GM21737 (cell line): ENCODE measurements at regions not wholly inside any gene's neighbourhood (a gene's known extent, or its start where the extent isn't known, plus 50 kb on each side); places are given as distances from the start of the nearest gene placed in this dataset.

Source experiments
- ATAC-seq: cut with Tn5 transposase; IDR thresholded peaks from one replicate; pipeline ENCODE4 v1.9.1; 2021; ENCODE audit warnings: mild to moderate bottlenecking, moderate library complexity; ENCODE audit not compliant: unreplicated experiment

GRCh38 chr6:105622226-105622625, 219.3 kb upstream of the PREP start:
- ATAC-seq, result no peak

GRCh38 chr6:105621564-105622175, 218.8 kb upstream of the PREP start:
- no peak for ATAC-seq

GRCh38 chr6:105620878-105621277, 218.0 kb upstream of the PREP start:
- ATAC-seq, result no peak

GRCh38 chr6:105619971-105620741, 217.3 kb upstream of the PREP start:
- no peak for ATAC-seq

- no peak for ATAC-seq
These were observed 215.4 kb upstream of the PREP start for GRCh38 chr6:105618247-105618646.

DNA sequence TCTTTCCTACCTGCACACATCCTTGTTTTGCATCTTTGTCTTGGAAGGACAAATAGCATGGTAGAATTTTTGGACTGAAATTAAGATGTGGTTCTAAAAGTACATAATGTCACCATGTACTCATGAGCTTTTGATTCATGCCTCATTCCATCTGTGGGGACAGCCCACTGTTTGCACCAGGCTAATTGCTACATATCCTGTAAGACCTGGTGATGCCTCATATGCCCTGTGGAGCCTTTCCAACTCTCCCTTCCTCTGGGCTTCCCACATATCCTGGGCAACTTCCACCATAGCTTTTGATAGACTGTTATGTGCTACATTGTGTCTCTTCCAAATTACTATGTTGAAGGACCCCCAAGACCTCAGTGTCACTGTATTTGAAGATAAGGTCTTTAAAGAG, 213.6 kb upstream of the PREP start:
- ATAC-seq, result no peak

- no peak for ATAC-seq
These were observed 208.7 kb upstream of the PREP start for GRCh38 chr6:105611606-105612005.

GRCh38 chr6:105609375-105609991, 206.6 kb upstream of the PREP start:
- no peak for ATAC-seq

DNA sequence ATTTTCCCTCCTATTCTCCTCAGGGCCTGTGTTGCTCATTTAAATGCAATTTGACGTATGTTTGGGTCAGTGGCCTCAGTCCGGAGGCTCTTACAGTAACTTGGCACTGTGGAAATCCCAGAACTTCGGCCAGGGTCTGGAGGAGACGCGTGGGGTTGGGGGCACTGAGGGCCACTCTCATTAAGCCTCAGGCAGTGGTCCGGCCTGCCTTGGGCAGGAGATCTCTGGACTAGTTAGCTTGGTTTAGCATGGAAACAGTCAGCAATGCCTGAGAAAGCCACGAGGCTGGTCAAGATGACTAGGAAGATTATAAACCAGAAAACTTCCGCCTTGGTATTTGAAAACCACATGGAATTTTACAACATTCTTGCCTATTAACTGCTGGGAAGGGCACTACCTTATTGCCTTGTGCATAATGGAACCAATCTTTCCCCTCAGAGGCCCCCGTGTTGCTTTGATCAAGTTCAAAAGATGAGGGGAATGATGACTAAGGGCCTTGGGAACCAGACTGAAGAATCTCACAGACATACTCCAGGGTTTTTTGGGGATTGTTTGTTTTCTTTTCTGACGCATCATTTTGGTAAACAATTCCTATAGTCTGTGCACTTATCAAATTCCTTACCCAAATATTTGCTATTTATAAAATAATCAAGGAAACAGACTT, 206.0 kb upstream of the PREP start:
- no peak for ATAC-seq

DNA sequence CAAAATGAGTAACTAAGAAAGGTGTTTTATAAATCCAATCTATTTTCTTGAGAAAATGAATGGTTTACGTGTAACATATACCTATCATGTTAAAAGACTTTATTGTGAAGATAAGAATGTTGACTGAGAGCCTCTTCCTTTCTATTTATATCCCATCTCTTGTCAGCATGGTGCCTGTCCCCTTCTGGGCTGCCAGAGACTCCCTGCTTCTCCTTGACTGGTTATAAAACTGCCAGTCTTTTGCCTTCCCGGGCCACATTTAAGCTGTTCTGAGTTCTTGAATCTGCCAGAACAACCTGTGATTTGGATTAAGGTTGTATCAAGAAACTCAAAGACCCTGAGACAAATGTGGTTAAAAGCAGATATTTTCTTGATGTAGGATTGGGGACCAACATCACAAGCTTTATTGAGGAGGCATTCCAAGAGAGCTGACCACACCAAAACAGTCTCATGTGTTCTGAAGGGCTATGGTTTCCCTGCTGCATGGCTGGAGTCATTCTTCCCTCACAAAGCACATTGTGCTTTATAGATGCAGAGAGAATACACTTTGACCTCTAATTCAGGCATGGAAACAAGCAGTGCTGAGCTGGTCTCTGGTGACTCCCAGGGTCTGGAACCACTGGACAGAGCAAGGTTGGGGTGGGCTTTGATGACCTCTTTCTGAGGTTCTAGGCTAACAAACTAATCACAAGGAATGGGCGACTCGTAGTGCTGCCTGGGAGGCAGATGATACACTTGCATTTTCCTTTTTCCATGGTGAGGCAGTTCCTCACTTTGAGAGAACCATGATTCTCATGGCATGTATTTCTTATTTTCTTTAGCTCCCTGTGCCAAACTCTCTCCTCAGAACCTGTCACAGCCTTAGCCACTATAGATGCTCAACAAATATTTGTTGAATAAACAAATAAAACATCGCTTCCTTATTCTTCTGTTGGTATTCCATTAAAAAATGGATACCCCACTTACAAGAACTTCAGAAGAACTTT, 205.0 kb upstream of the PREP start:
- no peak for ATAC-seq

- ATAC-seq, result no peak
These were observed 204.1 kb upstream of the PREP start for GRCh38 chr6:105606831-105607463.

DNA sequence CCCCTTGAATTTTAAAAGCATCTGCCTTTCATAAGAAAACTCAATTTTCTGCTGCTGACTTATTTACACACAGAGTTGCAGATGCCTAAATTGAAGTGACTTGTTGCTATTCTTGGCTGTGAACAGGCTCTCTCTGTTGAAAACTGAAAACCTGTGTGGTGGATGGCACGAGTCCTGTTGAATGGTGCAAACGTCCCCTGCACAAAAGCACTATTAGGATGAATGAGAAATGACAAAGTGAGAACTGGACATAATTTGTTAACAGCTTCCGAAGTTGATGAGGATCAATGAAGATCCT, 201.7 kb upstream of the PREP start:
- ATAC-seq, result no peak

DNA sequence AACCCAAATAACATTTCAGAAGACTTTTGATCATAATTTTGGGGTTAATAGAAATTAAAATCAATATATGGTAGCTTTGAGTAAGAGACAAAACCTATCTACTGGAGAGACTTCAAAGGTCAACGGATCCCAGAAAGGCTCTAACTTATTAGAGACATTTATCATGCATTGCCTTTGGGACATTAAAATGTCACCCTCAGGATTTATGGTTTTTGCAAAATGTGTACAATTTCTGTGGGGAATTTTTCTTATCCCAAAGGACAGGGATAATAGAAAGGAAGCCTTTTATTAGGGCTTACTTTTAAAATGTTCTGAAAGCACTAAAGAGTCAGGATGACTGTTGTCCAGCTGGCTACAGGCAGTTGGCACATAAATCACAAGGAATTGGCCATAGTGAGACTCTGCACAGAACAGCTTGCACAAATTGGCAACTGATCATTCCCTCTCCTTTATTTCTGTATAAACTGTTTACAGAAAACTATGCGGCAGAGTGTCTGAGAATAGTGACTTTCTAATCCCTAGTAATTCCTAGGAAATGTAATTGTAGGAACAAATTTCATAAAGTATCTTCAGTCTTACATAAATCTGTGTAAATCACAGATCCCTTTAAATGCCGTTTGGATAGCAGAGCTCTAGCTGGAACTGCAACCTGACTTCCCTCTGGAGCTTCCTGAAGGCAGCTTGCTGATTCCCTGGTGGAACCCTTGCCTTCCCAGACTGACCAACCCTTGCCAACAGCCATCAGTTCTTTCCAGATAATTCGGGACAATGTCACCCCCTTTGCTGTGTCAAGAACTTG, 201.1 kb upstream of the PREP start:
- no peak for ATAC-seq

DNA sequence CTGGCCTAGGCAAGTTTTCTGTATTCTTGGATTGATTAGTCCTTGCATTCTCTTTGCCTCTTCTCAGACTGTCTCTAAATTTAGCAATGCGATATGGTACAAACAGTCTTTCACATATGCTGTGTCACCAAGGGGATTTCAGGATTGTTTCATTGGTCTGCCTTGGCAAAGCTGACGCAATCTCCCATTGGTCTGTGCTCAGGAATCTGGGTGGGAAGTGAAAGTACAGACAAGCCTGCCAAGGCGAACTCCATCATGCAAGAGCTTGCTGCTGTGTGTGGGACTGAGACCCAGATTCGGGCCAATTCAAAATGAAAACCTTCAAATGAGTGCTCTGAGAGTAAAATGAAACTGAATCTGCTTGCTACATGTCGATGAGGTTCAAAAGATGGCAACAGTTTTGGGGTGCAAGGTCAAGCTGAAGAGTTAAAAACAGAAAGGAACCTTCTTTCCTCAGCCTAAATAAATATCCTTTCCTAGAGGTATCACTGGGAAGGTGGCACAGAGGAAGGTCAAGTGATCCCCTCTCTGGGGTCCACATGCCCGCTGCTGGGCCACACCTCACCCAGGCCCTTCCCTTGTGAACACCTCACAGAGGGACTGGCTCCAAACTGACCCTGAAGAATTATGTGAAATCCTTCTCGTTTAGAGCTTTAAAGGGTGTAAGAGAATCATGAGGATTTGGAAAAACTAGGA, 198.8 kb upstream of the PREP start:
- peak; percentile 78 for ATAC-seq

DNA sequence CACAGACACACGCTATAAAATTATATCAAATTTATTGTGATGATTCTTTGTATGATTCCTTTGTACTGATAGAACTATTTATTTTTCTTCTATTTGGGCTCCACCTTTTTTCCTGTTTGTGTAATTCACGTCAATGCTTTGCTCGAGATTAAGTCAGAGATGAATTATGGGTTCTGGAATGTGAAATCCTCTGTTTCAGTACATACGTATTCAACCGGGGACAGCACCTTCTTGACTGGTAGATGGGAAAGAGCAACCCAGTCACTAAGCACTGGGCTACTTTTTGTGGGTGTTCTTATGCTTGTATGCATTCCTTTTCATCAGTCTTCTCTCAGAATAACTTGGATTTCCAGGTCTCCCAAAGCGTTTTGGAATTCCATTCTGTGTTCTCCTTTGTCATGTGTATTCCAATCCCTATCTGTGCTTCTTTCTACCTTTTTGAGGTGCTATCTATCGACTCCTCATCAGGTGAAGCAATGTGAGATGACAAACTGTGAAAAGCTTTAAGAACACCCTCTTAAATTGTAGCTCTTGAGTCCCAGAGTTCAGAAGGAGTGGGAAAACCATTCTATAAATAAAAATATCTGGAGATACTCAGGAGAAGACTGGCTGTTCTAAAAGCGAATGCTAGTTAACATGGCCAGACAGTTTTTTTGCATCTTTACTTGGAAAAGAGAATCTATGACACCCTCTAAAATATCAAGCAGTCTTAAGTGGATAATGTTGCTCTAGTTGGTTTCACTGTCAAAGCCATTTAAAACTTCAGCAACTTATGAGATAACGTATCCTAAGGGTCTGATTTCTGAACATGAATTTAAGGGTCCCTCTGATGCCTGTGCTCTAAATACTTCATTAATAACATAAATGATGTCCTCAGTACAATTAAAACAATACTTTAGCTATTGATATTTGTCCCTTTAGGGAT, 197.7 kb upstream of the PREP start:
- no peak for ATAC-seq

- no peak for ATAC-seq
These were observed 195.4 kb upstream of the PREP start for GRCh38 chr6:105598264-105598663.

- no peak for ATAC-seq
These were observed 193.4 kb upstream of the PREP start for GRCh38 chr6:105596284-105596755.

DNA sequence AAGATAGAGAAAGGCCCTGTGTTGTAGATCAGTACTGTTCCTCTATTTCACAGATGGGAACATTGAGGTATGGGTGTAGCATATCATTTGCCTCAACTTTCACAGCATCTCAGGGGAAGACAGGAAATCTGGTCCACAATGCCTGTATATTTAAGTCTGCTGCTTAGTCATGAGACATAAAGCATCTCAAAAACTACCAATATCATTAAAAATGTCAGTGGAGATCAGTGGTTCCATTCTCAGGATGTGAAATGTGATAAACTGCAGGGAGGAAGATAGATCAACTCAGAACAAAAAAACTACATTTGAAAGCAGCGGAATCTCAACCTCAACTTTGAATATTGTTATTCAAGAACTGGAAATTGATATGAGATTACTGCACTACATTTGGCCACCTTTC, 192.9 kb upstream of the PREP start:
- no peak for ATAC-seq
